HG03432 (cell line): ENCODE measurements at regions not wholly inside any gene's neighbourhood (a gene's known extent, or its start where the extent isn't known, plus 50 kb on each side); places are given as distances from the start of the nearest gene placed in this dataset.
A peak's percentile ranks its signal among the peaks of the same experiment; 100 is the strongest.

ENCODE experiments used
- ATAC-seq: cut with Tn5 transposase; IDR thresholded peaks from one replicate; pipeline ENCODE4 v1.9.1; 2021; ENCODE audit warnings: mild to moderate bottlenecking, moderate library complexity; ENCODE audit not compliant: unreplicated experiment

GRCh38 chr4:125911058-125911457 lies 596.3 kb downstream of the FAT4 start:
- ATAC-seq = no peak

- no peak for ATAC-seq
Measured at GRCh38 chr4:125911481-125911880, 596.7 kb downstream of the FAT4 start.

DNA sequence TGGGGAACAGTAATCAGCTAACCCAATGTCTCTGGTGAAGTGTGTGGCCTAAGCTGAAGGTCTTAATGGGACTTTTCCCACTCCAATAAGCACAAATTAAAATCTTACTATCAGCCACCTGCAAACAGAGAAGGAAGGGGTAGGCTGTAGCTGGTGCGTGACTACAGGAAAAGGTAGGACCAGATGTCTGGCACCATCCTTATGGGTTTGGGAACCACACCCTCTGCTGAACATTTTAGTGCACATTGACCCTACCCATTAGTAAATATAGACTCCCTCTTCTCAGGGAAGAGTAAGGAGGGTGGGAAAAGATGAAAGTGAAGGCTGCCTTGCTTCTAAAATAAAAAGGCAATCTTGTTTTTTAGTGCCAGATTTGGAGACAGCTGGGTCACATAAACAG lies 602.8 kb downstream of the FAT4 start:
- no peak for ATAC-seq

DNA sequence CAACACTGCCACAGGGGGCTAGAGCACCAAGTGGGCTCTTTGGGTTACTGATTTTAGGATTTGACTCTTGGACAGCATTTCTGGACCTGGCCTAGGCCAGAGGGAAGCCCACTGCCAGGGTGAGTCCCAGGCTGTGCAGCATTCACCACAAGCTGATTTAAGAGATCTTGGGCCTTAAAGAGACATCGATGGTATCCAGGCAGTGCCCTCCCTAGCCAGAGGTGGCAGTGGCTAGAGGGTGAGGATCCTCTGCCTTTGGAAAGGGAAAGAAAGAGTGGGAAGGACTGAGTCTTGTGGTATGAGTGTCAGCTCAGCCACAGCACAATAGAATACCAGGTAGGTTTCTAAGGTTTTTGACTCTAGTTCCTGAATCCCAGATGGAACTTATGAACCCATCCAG lies 613.9 kb downstream of the FAT4 start:
- ATAC-seq = no peak

DNA sequence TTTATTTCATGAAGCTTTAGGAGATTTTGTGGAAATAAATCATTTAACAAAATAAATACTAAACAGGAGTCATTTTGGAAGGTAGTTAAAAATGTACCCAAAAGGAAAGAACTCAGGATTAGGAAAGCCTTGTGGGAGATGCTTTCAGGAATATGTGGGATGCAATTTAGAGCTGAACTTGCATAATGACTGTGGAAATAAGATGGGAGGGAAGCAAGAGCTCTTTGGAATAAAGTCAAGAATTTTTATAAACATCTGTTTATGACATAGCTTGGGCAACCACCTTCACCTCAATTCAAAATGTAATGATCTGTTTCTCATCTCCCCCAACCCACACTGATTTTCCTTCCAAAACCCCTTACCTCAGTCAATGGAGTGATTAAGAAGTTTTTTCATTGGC lies 623.8 kb downstream of the FAT4 start:
- ATAC-seq = no peak

- ATAC-seq = no peak
Measured at GRCh38 chr4:125940426-125940825, 625.7 kb downstream of the FAT4 start.

- ATAC-seq = no peak
Measured at GRCh38 chr4:125944966-125945365, 630.2 kb downstream of the FAT4 start.

GRCh38 chr4:125948021-125948420 lies 633.3 kb downstream of the FAT4 start:
- no peak for ATAC-seq

DNA sequence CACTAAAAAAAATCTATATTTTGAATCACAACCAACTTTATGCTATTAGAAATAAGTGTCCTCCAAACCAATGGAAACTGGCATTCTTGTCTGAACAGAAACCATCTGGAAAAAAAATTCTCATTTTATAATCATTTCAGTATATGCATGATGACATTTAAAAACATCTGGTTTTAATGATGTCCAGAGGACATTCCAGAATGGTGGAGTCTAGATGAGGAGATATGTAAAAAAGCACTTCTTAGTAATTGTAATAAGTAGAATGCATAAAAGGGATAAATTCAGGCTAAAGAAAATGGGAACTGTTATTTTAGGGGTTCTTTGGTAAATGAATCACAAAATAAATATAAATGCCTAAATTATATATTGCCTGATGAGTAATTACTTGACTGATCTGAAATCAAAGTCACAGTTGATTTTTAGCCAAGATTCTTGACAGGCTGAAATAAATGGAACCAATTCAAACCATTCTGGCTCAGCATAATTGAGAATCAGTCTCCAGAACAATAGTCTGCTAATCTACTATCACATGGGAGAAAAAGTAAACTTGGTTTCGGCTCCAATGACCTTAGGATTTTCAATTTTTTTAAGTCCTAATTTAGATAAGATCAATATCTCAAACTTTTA lies 636.6 kb downstream of the FAT4 start:
- no peak for ATAC-seq

DNA sequence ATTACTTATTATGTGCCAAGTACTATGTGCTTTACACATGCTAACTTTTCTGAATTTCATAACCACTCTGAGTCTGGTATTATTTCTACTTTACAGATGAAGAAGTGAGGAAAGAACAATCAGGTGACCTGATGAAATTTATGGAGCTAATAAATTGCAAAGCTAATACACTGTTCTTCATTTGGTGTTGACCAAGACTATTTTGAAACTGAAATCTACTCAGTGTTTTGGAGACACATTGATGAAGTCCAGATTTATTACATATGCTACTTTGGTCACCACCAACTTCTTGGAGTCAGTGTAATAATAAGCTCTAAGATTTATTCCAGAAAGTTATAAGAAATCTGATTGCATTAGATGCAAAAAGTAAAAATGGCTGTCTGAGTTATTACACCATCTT lies 637.9 kb downstream of the FAT4 start:
- ATAC-seq = no peak

DNA sequence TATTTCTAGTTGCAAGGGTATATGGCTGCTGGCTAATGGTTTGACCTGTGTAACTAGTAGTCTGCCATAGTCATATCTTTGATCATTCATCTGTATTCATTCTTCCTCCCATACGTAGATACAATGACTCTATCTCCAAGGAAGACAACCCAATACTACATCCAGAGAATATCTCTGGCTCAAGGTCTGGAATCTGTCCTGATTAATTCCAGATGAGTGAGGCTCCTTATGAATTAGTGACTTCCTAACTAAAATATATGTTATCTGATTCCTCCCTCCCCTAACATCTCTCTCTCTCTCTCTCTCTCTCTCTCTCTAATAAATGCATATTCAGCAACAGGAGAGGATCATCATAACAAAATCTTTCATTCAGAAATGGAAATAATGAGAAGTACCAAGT lies 641.5 kb downstream of the FAT4 start:
- ATAC-seq = no peak

DNA sequence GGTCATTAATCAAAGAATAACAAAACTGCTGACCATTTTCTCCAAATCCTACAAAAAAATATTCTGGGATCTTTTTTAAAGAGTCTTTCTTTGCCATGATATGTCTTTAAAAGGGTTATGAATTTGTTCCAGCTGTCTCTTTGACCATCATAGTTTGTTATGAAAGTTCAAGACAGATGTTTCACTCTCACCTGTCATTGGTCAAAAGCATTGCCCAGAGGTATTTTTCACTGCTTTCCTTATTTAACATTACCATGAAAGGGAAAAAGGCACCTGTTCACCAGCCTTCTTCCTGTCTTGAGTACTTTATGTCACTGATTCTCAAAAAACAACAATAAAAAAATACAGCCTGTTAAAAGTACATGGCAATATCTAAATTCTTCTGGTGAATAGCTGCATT lies 643.8 kb downstream of the FAT4 start:
- no peak for ATAC-seq

DNA sequence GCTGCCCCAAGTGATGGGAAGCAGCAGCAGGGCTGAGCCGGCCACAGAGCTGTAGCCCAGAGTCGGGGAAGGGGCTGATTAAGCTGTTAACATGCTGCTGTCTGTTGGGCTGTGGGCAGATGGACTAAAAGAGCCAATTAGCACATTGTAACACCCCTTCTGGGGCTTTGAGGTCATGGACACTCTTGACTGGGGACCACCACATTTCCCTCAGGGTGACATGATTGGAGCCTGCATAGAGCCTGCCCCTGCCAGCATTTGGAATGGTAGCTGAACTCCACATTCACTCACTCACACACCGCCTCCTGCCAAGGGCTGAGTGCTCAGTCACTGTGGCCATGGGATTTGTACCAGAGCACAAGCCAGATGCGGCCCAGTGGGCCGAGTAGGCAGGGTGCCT lies 646.9 kb downstream of the FAT4 start:
- no peak for ATAC-seq

DNA sequence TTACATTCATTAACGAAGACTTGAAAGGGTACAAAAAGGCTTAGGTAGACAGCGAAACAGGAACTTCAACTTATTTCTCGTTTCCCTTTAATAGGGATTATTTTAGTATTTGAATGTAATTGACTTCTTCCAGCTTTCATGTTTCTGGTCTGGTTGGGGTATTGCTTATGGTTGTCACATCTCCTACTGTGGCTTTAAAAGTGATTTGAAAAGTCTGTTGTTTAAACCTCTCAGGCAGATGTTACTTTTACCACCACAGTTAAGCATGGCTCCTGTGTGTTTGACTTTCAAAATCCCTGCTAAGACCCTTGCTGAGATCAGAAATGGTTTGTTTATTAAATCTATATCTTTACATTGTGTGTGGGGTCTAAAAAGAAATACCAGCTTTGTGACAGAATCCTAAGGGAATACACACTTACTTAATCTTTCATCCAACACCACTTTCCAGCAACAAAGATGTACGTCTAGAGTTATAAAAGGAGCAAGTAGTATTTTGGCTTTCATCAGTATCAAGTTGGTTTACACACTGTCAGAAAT lies 661.2 kb downstream of the FAT4 start:
- ATAC-seq = no peak

DNA sequence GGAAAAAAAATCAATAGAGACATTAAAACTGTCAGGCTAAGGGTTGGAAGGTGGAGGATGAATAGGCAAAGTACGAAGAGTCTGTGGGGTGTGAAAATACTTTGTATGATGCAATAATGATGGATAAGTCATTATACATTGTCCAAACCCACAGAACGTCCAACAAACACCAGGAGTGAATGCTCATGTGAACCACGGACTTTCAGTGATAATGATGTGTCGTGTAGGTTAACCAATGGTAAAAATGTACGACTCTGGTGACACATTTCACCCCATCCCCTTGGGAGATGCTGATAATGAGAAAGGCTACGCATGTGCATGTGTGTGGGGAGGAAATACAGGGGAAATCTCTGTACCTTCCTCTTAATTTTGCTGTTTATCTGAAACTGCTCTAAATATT lies 665.2 kb downstream of the FAT4 start:
- peak; percentile 59 for ATAC-seq

DNA sequence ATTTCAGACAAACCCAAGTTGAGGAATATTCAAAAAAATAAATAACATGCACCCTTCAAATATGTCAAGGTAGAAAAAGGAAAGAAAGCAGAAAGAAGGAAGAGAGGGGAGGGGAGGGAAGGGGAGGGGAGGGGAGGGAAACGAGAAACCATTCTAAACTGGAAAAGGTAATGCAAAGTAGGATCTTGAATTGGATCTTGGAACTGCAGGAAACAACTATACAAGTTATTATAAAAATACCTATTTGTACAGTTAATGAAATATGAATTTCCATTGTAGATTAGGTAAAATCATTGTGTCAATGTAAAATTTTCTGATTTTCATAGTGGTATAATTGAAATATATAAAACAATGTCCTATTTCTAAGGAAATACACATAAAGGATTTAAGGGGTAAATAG lies 668.4 kb downstream of the FAT4 start:
- no peak for ATAC-seq

DNA sequence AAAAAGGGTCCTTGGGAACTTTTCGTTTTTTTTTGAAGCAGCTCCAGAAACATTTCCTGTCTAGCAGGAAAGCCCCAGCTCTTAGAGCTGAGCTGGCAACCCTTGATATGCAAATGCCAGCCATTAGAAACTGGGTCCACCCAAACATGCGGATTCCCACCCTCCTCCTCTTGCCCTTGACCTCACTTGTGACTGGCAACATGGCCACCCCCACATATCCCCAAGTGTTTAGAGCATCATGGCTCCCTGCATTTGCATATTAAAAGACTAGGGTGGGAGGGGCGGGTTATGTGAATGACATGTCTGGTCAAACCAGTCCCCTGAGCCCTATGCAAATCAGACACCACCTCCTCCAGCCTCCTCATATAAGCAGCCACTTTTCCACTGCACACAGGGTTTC lies 671.1 kb downstream of the FAT4 start:
- ATAC-seq = peak; percentile 79

GRCh38 chr4:125986307-125986706 lies 671.6 kb downstream of the FAT4 start:
- peak; percentile 35 for ATAC-seq

DNA sequence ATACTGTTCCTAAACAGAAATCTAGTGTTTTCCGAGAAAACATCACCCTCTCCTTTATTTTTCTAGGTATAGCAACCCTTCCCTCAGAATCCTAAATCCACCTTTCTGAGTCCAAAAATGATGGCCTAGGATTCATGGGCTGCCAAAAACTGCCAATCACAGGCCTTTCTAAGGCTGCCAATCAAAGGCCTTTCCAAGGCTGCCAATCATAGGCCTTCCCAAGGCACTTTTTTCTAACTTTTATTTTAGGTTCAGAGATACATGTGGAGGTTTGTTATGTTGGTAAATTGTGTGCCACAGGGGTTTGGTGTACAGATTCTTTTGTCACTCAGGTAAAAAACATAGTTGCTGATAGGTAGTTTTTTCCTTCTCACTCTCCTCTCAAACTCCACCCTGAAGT lies 673.7 kb downstream of the FAT4 start:
- ATAC-seq = no peak

DNA sequence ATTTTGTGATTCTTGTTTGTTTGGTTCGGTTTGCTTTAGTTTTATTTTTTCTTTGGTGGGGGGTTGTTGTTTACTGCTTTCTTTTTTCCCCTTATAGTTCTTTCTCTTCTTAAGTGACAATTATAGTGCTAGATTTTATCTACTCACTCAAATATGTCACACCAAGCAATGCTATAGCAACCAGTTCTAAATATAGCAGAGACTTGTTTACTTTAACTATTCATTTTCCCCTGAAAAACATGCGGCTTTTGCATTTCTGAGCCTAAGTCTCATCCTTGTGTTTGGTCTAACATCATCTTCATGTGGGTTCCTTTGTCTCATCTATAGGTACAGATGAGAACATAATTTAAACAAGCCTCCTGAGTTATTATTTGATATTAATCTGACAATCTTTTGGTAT lies 676.6 kb downstream of the FAT4 start:
- ATAC-seq = no peak

DNA sequence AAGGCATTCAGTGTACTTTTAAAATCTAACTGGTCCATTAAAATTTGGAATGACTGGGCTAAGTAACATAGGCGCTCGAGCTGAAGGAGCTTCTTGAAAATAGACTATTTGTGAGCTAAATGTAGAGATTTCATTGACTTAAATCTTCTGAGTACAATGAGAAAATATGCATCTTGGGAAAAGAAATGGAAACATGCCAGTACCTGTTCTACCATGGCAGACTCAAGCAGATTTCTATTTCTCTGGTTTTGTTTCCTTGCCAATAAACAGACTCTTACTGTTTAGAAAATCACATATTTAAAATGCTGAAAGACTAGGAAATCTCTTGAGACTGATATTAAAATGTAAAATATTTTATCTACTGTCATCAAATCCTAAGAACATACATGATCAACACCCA lies 678.1 kb downstream of the FAT4 start:
- ATAC-seq = no peak

DNA sequence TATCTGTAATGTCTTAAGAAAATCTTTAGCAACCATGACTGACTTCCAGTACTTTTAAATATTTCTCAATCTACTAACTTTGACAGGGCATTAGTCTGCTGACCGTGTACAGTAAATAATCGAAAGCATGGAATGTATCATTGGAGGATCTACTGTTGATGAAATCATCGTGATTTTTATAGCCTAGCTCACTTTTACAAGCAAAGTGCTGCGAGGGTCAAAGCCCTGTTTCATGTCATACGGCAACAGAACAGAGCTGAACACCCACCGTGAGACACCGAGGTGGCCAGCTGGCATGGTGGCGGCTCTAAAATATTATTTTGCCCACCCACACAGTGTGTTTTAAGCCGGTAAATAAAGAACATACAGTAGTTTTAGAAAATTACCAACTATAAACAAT lies 679.3 kb downstream of the FAT4 start:
- ATAC-seq = no peak

DNA sequence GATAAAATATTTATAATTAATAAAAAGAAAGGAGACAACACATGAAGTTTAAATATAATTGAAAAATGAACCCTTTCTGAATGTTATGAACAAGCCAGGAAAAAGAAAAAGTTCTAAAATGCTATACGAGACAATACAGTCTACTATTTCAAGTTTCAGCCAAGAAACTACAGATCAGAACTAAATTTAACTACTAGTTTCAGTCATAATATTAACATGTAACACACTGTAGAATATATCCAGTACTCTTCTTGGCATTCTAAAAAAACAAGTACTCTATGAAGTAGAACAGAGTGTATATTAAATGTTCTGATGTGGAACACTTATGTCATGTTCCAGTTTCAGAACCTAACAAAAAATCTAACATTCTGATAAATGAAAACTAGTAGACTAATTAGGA lies 679.7 kb downstream of the FAT4 start:
- no peak for ATAC-seq
